Gastrocnemius medialis (tissue), 4 donors: ENCODE measurements at regions not wholly inside any gene's neighbourhood (a gene's known extent, or its start where the extent isn't known, plus 50 kb on each side); places are given as distances from the start of the nearest gene placed in this dataset.

Source experiments
- ATAC-seq, 2 donors: fragments of 150-250 bp; one replicate each; pipeline ENCODE4 v1.9.1; 2016
- DNase-seq, 2 donors: peaks; one replicate each; pipeline ENCODE4 v3.0.0-alpha.2; 2019
- H3K27ac ChIP-seq, 4 donors: fragments of 200-600 bp; sonication (generic); 1 replicate in 1 of 4; 2 replicates in 3 of 4; pipeline ENCODE4 v1.5.1; 2016 to 2018; ENCODE audit warnings: mild to moderate bottlenecking in 2 of 4, moderate library complexity in 1 of 4
- H3K27me3 ChIP-seq, 3 donors: fragments of 200-600 bp; sonication (generic) in 2 of 3; 1 replicate in 1 of 3; 2 replicates in 2 of 3; pipeline versions ENCODE4 v1.5.1 to v1.6.0; 2016 to 2019; ENCODE audit warnings: mild to moderate bottlenecking in 1 of 3, moderate library complexity in 1 of 3
- H3K36me3 ChIP-seq, 2 donors: fragments of 200-600 bp; sonication (generic) in 1 of 2; one replicate each; pipeline ENCODE4 v1.5.1; 2017 to 2018
- H3K4me1 ChIP-seq, 2 donors: fragments of 200-600 bp; sonication (generic) in 1 of 2; one replicate each; pipeline ENCODE4 v1.5.1; 2016 to 2017; ENCODE audit warnings: mild to moderate bottlenecking in 2 of 2
- H3K4me3 ChIP-seq, 4 donors: fragments of 200-600 bp; sonication (generic) in 3 of 4; 1 replicate in 1 of 4; 2 replicates in 3 of 4; pipeline ENCODE4 v1.5.1; 2016 to 2019; ENCODE audit warnings: mild to moderate bottlenecking in 2 of 4
- H3K9me3 ChIP-seq, 3 donors: fragments of 200-600 bp; sonication (generic) in 2 of 3; 1 replicate in 1 of 3; 2 replicates in 2 of 3; pipeline ENCODE4 v1.5.1; 2016 to 2019
- CTCF ChIP-seq, 5 experiments: fragments of 450-650 bp in 3 of 5; fragments of 200-600 bp in 2 of 5; sonication (generic) in 2 of 5; IDR thresholded peaks in 4 of 5; conservative IDR thresholded peaks in 1 of 5; 1 replicate in 4 of 5; 2 replicates in 1 of 5; pipeline ENCODE4 v1.5.1; 2016 to 2019; ENCODE audit warnings: antibody characterized with exemption in 5 of 5, mild to moderate bottlenecking in 3 of 5, moderate library complexity in 3 of 5
- POLR2A ChIP-seq, 2 donors: fragments of 450-650 bp; IDR thresholded peaks; one replicate each; pipeline ENCODE4 v1.6.1; 2017; ENCODE audit warnings: antibody characterized with exemption in 2 of 2, mild to moderate bottlenecking in 2 of 2, moderate library complexity in 2 of 2
- in situ Hi-C, 4 donors: fragments of 200-750 bp; cut with MboI; loops; one replicate each; pipeline versions ENCODE4 v1.15.0 to v1.8.0; 2017; ENCODE audit warnings: low sequenced_read_pairs in 4 of 4
- intact Hi-C: fragments of 100-400 bp; cut with DNase I; formaldehyde crosslinking; loops from one replicate; pipeline ENCODE4 v1.15.1; 2023; ENCODE audit warnings: low total_unique reads

GRCh38 chr20:52684176-52684575 is 288.0 kb upstream of the TSHZ2 start:
- DNase-seq (no peak), ATAC-seq (no peak)
- no peaks in the 10 kb centered on the region for H3K4me1 ChIP-seq
- H3K27me3 ChIP-seq, result no peaks in the 10 kb centered on the region
- H3K4me3 ChIP-seq, result no peak overlapping the region
- in situ Hi-C loops (no loop called here), intact Hi-C loops (no loop called here)
- no peak for TF ChIP-seq POLR2A (IDR thresholded peaks at IDR 0.05)
- no peak overlapping the region for H3K27ac ChIP-seq
- no peaks in the 10 kb centered on the region for H3K36me3 ChIP-seq
- H3K9me3 ChIP-seq, result no peaks in the 10 kb centered on the region

GRCh38 chr20:52683761-52684160 is 288.4 kb upstream of the TSHZ2 start:
- in situ Hi-C loops, result no loop called here
- TF ChIP-seq CTCF (IDR thresholded peaks at IDR 0.05 in 4 of 5, conservative IDR thresholded peaks at IDR 0.05 in 1 of 5), result no peak
- no peak for TF ChIP-seq POLR2A (IDR thresholded peaks at IDR 0.05)

GRCh38 chr20:52682237-52682636 is 289.9 kb upstream of the TSHZ2 start:
- in situ Hi-C loops (no loop called here), intact Hi-C loops (no loop called here)
- Histone ChIP-seq H3K36me3 (no peaks in the 10 kb centered on the region), H3K27ac (no peak overlapping the region), H3K9me3 (no peaks in the 10 kb centered on the region), H3K4me3 (no peak overlapping the region), H3K4me1 (no peaks in the 10 kb centered on the region), H3K27me3 (no peaks in the 10 kb centered on the region)
- TF ChIP-seq POLR2A (IDR thresholded peaks at IDR 0.05), result no peak
- no peak for TF ChIP-seq CTCF (IDR thresholded peaks at IDR 0.05 in 4 of 5, conservative IDR thresholded peaks at IDR 0.05 in 1 of 5)
- DNase-seq (no peak), ATAC-seq (no peak)

More at GRCh38 chr20:52683761-52684160, 288.4 kb upstream of the TSHZ2 start:
- Histone ChIP-seq H3K4me3 (no peak overlapping the region), H3K4me1 (no peaks in the 10 kb centered on the region), H3K27ac (no peak overlapping the region), H3K27me3 (no peaks in the 10 kb centered on the region), H3K36me3 (no peaks in the 10 kb centered on the region), H3K9me3 (no peaks in the 10 kb centered on the region)
- no peak for ATAC-seq
- intact Hi-C loops, result no loop called here
- no peak for DNase-seq

GRCh38 chr20:52681288-52681687 is 290.9 kb upstream of the TSHZ2 start:
- in situ Hi-C loops (no loop called here), intact Hi-C loops (no loop called here)
- Histone ChIP-seq H3K4me1 (no peaks in the 10 kb centered on the region), H3K36me3 (no peaks in the 10 kb centered on the region), H3K4me3 (no peak overlapping the region), H3K27me3 (no peaks in the 10 kb centered on the region), H3K9me3 (no peaks in the 10 kb centered on the region), H3K27ac (no peak overlapping the region)
- DNase-seq (no peak), ATAC-seq (no peak)
- TF ChIP-seq POLR2A (IDR thresholded peaks at IDR 0.05), result no peak
- TF ChIP-seq CTCF (IDR thresholded peaks at IDR 0.05 in 4 of 5, conservative IDR thresholded peaks at IDR 0.05 in 1 of 5), result no peak

GRCh38 chr20:52677216-52677615 is 294.9 kb upstream of the TSHZ2 start:
- Histone ChIP-seq H3K4me1 (no peaks in the 10 kb centered on the region), H3K4me3 (no peak overlapping the region), H3K9me3 (no peaks in the 10 kb centered on the region), H3K36me3 (no peaks in the 10 kb centered on the region), H3K27me3 (no peaks in the 10 kb centered on the region), H3K27ac (no peak overlapping the region)
- in situ Hi-C loops (no loop called here), intact Hi-C loops (no loop called here)
- DNase-seq (no peak), ATAC-seq (no peak)
- TF ChIP-seq POLR2A (IDR thresholded peaks at IDR 0.05) (no peak), CTCF (IDR thresholded peaks at IDR 0.05 in 4 of 5, conservative IDR thresholded peaks at IDR 0.05 in 1 of 5) (no peak)
